Ectodermal cell (in vitro differentiated cells): ENCODE measurements at regions not wholly inside any gene's neighbourhood (a gene's known extent, or its start where the extent isn't known, plus 50 kb on each side); places are given as distances from the start of the nearest gene placed in this dataset.

Source experiments
- H3K27ac ChIP-seq: 2 replicates; pipeline ENCODE4 v1.7.0; 2013; ENCODE audit warnings: mild to moderate bottlenecking, low read depth, low read length; ENCODE audit not compliant: insufficient read depth, poor library complexity, severe bottlenecking
- H3K27me3 ChIP-seq: 2 replicates; pipeline ENCODE4 v1.7.0; 2013; ENCODE audit warnings: mild to moderate bottlenecking, low read length; ENCODE audit not compliant: insufficient read depth, control insufficient read depth, poor library complexity, severe bottlenecking
- H3K36me3 ChIP-seq: one replicate; pipeline ENCODE4 v1.7.0; 2013; ENCODE audit warnings: low read length; ENCODE audit not compliant: control insufficient read depth, insufficient read depth
- H3K4me1 ChIP-seq: one replicate; pipeline ENCODE4 v1.7.0; 2013; ENCODE audit warnings: low read length; ENCODE audit not compliant: control insufficient read depth, insufficient read depth
- H3K4me3 ChIP-seq: 2 replicates; pipeline ENCODE4 v1.7.0; 2013; ENCODE audit warnings: low read depth, low read length, control low read depth; ENCODE audit not compliant: insufficient read depth
- H3K9me3 ChIP-seq: 2 replicates; pipeline ENCODE4 v1.7.0; 2013; ENCODE audit warnings: mild to moderate bottlenecking, low read length, moderate library complexity; ENCODE audit not compliant: control insufficient read depth
- WGBS, 2 experiments: methylation state at CpG; one replicate each; pipeline ENCODE4 v1.1.7; 2013; ENCODE audit warnings: missing lambda C conversion rate in 2 of 2; 5-methylcytosine and 5-hydroxymethylcytosine counted together

DNA sequence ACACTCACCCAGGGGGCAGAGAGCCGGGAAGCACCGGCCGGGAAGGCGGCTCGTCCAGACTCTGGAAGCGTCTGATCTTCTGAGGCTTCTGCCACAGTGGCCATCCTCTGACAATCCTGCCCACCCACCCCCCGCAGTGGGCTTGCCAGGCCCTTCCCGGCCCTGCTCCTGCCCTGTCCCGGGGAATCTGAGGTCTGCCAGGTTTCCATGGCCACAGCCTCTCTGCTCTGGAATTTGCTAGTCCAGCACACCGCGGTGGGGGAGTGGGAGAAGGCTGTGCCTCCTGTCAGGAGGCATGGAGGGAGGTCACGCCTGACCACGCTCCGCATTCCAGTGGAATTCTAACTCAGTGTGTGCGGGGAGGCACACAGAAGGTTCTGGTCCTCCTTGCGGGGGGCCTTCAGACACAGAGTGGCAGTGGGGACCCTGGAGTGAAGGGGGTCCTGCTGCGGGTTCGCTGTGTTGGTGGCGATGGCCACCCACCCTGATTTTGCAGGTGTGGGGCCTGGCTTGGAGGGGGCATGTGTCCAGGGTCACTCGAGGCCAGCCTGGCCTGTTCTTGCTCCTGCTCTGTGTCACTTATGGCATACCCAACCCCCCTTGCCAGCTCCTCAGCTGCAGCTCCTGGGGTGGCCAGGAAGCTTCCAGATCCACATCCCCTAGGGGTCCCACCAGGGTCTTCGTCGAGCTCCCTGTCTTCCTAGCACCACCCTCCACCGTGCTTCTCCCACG is 55.6 kb upstream of the ADRA2C start:
- Histone ChIP-seq H3K27ac (peak overlapping the region; percentile 28), H3K9me3 (no peaks in the 10 kb centered on the region), H3K36me3 (no peaks in the 10 kb centered on the region), H3K27me3 (peaks cover 5% of the 10 kb centered on the region), H3K4me3 (no peak overlapping the region), H3K4me1 (peaks cover 40% of the 10 kb centered on the region)
- WGBS, 2 experiments: 66 to 69% methylated on average over 24 of the region's 24 CpGs

DNA sequence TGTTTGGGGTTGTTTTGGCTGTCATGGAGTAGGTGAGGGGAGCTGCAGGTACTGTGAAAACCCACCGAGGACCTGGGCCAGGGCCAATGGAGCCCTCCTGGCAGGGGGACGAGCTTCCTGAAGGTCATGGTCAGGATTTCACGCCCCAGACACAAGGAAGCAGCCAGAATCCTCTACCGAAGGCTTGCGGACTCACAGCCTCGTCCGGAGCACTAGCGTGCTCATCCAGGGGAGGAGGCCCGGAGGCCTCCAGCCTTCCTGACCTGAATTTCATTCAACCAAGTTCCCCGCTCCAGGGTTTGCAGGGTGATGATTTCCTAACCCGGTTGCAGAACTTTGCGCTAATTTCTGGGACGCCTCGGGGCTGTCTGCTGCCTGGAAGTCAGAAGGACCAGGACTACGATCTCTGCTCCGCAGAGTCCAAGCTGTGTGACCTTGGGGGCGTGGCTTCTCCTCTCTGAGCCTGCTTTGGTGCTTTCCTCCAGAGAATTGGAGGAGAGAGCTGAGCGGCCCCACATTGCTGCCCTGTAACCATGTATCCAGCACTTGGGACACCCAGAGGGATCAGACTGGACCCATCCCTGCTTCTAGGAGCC is 56.2 kb upstream of the ADRA2C start:
- H3K4me3 ChIP-seq: no peak overlapping the region
- H3K9me3 ChIP-seq: no peaks in the 10 kb centered on the region
- H3K4me1 ChIP-seq: peaks cover 40% of the 10 kb centered on the region
- no peaks in the 10 kb centered on the region for H3K36me3 ChIP-seq
- peaks cover 5% of the 10 kb centered on the region for H3K27me3 ChIP-seq
- WGBS, 2 experiments: 93 to 94% methylated on average over 18 of the region's 18 CpGs
- peak overlapping the region; percentile 28 for H3K27ac ChIP-seq

DNA sequence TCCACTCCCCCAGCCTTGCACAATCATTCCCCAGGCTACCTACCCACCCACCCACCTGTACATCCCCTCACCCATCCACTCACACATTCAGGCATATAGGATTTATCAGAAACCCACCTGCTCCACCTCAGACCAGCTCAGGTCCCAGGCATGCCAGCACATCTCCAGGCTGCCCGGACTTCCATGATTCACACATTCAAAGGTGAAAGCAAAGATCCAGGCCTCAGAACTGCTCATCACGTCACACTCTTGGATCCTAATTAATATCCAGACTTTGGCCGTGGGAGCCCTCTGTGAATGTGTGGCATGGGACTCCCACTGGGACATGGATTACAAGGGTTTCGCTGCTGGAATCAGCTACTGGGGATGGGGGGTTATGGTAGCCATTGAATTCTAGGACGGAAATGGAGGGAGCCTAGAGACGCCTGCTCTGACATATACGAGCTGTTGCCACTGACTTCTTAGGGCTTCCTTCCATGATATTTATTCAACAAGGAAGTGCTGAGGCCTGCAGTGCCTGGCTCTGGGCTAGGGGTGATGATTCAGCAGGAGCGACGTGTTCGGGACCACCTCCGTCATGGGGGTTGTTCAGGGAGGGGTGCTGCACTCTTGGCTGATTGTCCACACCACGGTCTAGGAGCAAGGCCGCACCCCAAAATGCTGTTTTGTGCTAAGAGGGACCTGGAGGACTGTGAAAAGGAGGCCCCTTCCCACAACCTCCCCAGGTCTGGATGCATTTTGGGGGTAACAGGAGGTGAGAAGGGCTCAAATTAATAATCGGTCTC is 56.9 kb upstream of the ADRA2C start:
- Histone ChIP-seq H3K27me3 (peaks cover 8% of the 10 kb centered on the region), H3K36me3 (no peaks in the 10 kb centered on the region), H3K4me1 (peaks cover 40% of the 10 kb centered on the region), H3K9me3 (no peaks in the 10 kb centered on the region), H3K4me3 (no peak overlapping the region), H3K27ac (no peak overlapping the region)
- WGBS, 2 experiments: 93 to 96% methylated on average over 14 of the region's 14 CpGs

DNA sequence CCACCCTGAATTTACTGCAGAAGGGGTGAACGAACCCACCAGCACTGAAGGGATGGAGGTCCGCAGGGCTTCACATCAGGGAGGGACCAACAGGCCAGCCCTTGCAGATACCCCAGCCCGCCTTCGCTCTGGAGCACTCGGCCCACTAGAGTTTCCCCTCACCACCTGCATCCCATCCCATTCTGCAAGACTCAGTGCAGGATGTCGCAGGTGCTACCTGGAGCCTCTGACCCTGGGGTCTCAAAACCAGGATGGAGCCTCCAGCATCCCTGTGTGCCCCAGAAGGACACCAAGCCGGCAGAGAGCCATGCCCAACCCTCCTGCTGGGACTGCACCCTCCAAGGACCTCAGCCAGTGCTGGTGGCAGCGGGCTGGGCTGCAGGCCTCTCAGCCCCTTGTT is 57.6 kb upstream of the ADRA2C start:
- peaks cover 8% of the 10 kb centered on the region for H3K27me3 ChIP-seq
- H3K36me3 ChIP-seq: no peaks in the 10 kb centered on the region
- H3K4me1 ChIP-seq: peaks cover 45% of the 10 kb centered on the region
- H3K9me3 ChIP-seq: no peaks in the 10 kb centered on the region
- no peak overlapping the region for H3K27ac ChIP-seq
- H3K4me3 ChIP-seq: no peak overlapping the region
- WGBS, 2 experiments: 93 to 95% methylated on average over 8 of the region's 8 CpGs

DNA sequence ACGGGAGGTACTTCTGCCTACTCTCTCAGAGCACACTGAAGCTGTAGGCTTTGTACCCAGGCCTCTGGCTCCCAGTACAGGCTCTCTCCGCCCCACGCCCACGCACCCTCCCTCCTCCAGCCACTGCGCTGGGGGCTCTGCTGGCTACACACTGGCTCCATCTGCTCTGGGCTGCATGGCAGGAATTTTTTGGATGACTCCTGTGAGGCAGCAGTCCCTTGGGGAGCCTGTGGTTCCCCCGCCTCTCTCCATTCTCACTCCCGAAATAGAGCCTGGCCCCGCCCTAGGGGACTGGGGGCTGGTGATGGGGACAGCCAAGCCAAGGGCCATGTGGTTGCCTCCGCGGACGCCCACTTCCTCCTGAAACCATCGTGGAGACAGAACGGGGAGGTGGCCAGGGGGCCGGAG is 58.1 kb upstream of the ADRA2C start:
- H3K4me1 ChIP-seq: peaks cover 50% of the 10 kb centered on the region
- no peak overlapping the region for H3K27ac ChIP-seq
- H3K9me3 ChIP-seq: no peaks in the 10 kb centered on the region
- no peaks in the 10 kb centered on the region for H3K36me3 ChIP-seq
- H3K4me3 ChIP-seq: no peak overlapping the region
- H3K27me3 ChIP-seq: peaks cover 11% of the 10 kb centered on the region
- WGBS, 2 experiments: 75 to 78% methylated on average over 14 of the region's 14 CpGs

DNA sequence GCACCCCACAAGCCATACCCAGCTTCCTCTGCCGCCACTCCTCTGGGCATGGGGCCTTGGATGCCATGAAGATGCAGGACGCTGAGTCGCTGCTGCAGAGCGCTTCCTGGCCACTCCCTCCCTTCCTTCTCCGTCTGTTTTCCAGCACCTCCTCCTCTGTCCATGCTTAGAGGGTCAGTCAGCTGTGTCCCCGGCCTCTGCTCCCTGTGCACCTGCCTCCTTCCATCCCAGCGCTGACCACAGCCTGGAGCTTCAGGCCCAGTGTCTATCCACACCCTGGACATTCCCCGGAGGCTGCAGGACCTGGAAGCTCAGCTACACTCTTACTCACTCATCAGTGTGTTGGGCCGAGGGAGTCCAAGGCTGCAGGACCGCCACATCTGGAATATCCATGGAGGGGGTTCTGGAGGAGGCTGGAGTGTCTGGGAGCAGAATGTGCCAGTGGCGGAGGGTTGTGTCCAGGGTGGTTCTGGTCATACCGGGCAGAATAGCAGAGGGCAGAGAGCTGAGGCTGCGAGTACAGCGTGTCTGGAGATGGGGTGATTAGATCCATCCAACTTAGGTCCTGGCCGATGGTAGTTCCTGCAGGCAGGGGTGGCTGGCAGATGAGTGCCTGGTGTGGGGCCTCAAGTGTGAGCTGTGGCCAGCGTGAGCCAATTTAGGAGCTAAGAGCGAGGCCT is 58.6 kb upstream of the ADRA2C start:
- Histone ChIP-seq H3K4me3 (no peak overlapping the region), H3K9me3 (no peaks in the 10 kb centered on the region), H3K27ac (no peak overlapping the region), H3K27me3 (peaks cover 13% of the 10 kb centered on the region), H3K36me3 (no peaks in the 10 kb centered on the region), H3K4me1 (peaks cover 51% of the 10 kb centered on the region)
- WGBS, 2 experiments: 87 to 90% methylated on average over 17 of the region's 17 CpGs

DNA sequence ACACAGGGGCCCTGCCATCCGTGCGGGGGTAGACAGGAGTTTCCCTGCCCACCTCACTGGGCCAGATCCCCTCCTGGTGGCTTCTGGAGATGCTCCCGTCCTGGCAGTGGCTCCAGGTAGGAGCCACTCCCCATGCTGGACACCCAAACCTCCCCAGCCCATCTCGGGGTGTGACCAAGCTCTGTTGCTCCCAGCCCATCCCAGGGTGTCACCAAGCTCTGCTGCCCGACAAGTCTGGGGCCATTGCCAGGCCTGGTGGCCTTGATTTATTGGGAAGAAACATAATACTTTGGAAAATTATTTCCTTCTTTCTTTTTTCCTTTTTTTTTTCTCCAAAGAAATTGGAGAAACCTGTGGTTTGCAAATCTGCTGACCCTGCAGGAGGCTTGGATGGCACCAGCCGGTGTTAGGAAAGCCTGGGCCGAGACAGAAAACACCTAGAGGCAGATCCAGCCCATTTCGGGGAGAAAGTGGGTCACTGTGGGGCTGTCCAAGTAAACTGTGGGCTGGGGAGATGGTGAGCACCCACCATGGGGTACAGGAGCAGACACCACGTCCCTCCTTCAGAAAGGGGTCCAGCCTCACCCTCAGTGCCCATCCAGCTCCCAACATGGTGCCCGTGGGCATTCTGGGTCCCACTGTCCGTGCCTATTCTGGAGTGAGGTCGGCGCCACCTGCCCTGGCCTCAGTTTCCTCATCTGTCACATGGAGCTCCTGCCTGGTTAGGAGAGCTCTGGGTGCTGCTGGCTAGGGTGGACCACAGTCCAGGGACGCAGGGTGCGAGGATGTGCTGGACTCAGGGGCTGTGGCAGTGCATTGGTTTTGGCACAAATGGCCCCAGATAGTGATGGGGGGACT is 59.4 kb upstream of the ADRA2C start:
- Histone ChIP-seq H3K4me1 (peaks cover 56% of the 10 kb centered on the region), H3K4me3 (no peak overlapping the region), H3K27me3 (peaks cover 12% of the 10 kb centered on the region), H3K27ac (no peak overlapping the region), H3K36me3 (no peaks in the 10 kb centered on the region), H3K9me3 (no peaks in the 10 kb centered on the region)
- 94 to 95% methylated on average over 15 of the region's 15 CpGs for WGBS, 2 experiments

DNA sequence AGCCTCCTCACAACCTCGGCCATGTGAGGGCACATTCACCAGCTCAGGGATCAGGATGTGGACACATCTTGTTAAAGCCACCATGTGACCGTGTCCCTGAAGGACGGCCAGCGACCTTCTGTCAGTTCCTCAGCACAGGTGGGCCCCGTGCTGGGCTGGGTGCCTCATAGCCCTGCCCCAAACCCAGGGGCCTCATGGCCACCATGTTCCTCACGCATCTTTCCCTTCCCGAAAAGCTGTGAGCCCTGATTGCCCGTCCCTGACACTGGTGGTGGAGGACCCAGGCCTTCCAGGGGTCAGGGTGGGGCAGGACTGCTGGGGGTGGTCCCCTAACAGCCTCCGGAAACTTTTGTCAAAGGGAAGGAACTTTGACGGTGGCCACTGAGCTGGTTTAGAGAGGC is 60.1 kb upstream of the ADRA2C start:
- WGBS, 2 experiments: 88% methylated on average over 10 of the region's 10 CpGs

DNA sequence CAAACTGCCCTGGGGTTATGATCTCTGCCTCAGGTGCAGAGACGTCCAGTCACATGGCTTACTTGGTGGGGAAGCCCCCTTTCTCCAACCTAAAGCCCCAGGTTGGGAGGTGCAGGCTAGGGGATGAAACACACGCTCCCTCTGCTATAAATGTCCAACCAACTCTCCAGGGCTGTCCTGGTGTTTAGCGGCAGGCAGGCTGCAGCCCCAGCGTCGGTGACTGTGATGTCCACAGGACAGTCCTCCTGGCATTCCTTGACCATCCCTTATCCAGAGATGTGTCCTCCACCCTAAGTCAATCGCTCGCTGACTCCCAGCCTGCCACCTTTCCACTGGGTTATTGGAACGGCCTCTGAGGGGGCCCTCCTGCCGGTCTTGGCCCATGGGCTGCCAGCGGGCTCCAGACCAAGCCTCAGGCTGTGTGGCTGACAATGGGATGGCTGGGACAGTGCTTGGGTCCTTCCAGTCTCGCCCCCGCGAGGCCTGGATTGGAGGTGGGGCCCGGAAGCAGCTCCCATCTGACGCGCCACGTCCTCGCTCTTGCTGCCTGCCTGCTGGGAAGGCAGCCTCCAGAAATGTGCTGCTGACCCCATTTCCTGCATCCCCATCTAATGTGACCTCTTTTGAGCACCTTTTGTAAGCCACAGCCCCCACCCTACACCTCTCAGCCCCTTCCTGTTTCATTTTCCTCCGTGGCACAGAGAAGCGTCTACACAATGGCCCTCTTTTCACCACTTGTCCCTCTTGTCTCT is 60.8 kb upstream of the ADRA2C start:
- Histone ChIP-seq H3K9me3 (no peaks in the 10 kb centered on the region), H3K36me3 (no peaks in the 10 kb centered on the region), H3K27ac (no peak overlapping the region), H3K4me1 (peaks cover 46% of the 10 kb centered on the region), H3K4me3 (no peak overlapping the region), H3K27me3 (peaks cover 8% of the 10 kb centered on the region)
- WGBS, 2 experiments: 91% methylated on average over 20 of the region's 20 CpGs

More for the DNA sequence above, 60.1 kb upstream of the ADRA2C start:
- Histone ChIP-seq H3K27me3 (peaks cover 8% of the 10 kb centered on the region), H3K4me1 (peaks cover 52% of the 10 kb centered on the region), H3K36me3 (no peaks in the 10 kb centered on the region), H3K9me3 (no peaks in the 10 kb centered on the region), H3K27ac (no peak overlapping the region), H3K4me3 (no peak overlapping the region)
